H9 (cell line): ENCODE measurements at regions not wholly inside any gene's neighbourhood (a gene's known extent, or its start where the extent isn't known, plus 50 kb on each side); places are given as distances from the start of the nearest gene placed in this dataset.

ENCODE experiments used
- DNase-seq: peaks from one replicate; pipeline ENCODE4 v3.0.0-alpha.2; 2017
- H2AFZ ChIP-seq: one replicate; pipeline ENCODE4 v1.6.1; 2013; ENCODE audit warnings: mild to moderate bottlenecking, low read length, control low read depth, moderate library complexity
- H2AK5ac ChIP-seq: 2 replicates; pipeline ENCODE4 v1.6.1; 2013; ENCODE audit warnings: low read length, control low read depth, mixed read lengths; ENCODE audit not compliant: insufficient read length
- H2BK120ac ChIP-seq: one replicate; pipeline ENCODE4 v1.6.1; 2013; ENCODE audit warnings: low read depth, mild to moderate bottlenecking, low read length, control low read depth, inconsistent platforms; ENCODE audit not compliant: poor library complexity, severe bottlenecking
- H2BK12ac ChIP-seq: 2 replicates; pipeline ENCODE4 v1.6.1; 2013; ENCODE audit warnings: low read length, control low read depth, mixed read lengths, low read depth; ENCODE audit not compliant: insufficient read length
- H2BK15ac ChIP-seq: 2 replicates; pipeline ENCODE4 v1.6.1; 2013; ENCODE audit warnings: low read depth, low read length, control low read depth
- H2BK20ac ChIP-seq: one replicate; pipeline ENCODE4 v1.6.1; 2013; ENCODE audit warnings: low read depth, mild to moderate bottlenecking, low read length, control low read depth, inconsistent platforms; ENCODE audit not compliant: poor library complexity, severe bottlenecking
- H2BK5ac ChIP-seq: 2 replicates; pipeline ENCODE4 v1.6.1; 2013; ENCODE audit warnings: low read length, control low read depth, mixed read lengths; ENCODE audit not compliant: insufficient read length
- H3K14ac ChIP-seq: 2 replicates; pipeline ENCODE4 v1.6.1; 2013; ENCODE audit warnings: low read length, control low read depth; ENCODE audit not compliant: insufficient read depth
- H3K18ac ChIP-seq: 2 replicates; pipeline ENCODE4 v1.6.1; 2013; ENCODE audit warnings: low read depth, mild to moderate bottlenecking, mixed read lengths, low read length, control low read depth; ENCODE audit not compliant: insufficient read length
- H3K23ac ChIP-seq: 2 replicates; pipeline ENCODE4 v1.6.1; 2013; ENCODE audit warnings: low read length, control low read depth, mixed read lengths, low read depth; ENCODE audit not compliant: insufficient read length
- H3K23me2 ChIP-seq: 2 replicates; pipeline ENCODE4 v1.6.1; 2013; ENCODE audit warnings: low read depth, mild to moderate bottlenecking, mixed read lengths, low read length, control low read depth; ENCODE audit not compliant: insufficient read length, poor library complexity, severe bottlenecking
- H3K27ac ChIP-seq: 2 replicates; pipeline ENCODE4 v1.5.1; 2013; ENCODE audit warnings: low read length, control low read depth, mixed read lengths, low read depth; ENCODE audit not compliant: insufficient read length
- H3K27me3 ChIP-seq: 2 replicates; pipeline ENCODE4 v1.6.1; 2013; ENCODE audit warnings: low read length, control low read depth, inconsistent platforms; ENCODE audit not compliant: insufficient read depth
- H3K4ac ChIP-seq: 2 replicates; pipeline ENCODE4 v1.6.1; 2013; ENCODE audit warnings: low read depth, mild to moderate bottlenecking, control low read depth, inconsistent platforms, low read length, moderate library complexity
- H3K4me1 ChIP-seq: 2 replicates; pipeline ENCODE4 v1.6.1; 2013; ENCODE audit warnings: low read length, control low read depth, inconsistent platforms; ENCODE audit not compliant: insufficient read depth
- H3K4me2 ChIP-seq: 2 replicates; pipeline ENCODE4 v1.6.1; 2013; ENCODE audit warnings: low read length, control low read depth, mixed read lengths; ENCODE audit not compliant: insufficient read length, insufficient read depth
- H3K56ac ChIP-seq: 2 replicates; pipeline ENCODE4 v1.6.1; 2013; ENCODE audit warnings: low read depth, mild to moderate bottlenecking, mixed read lengths, low read length, control low read depth; ENCODE audit not compliant: insufficient read length
- H3K79me1 ChIP-seq: 2 replicates; pipeline ENCODE4 v1.6.1; 2013; ENCODE audit warnings: low read depth, mild to moderate bottlenecking, moderate library complexity, low read length, control low read depth, inconsistent platforms; ENCODE audit not compliant: insufficient read depth, poor library complexity, severe bottlenecking
- H3K79me2 ChIP-seq: 2 replicates; pipeline ENCODE4 v1.6.1; 2013; ENCODE audit warnings: low read length, control low read depth, inconsistent platforms; ENCODE audit not compliant: insufficient read depth
- H3K9ac ChIP-seq: 2 replicates; pipeline ENCODE4 v1.6.1; 2013; ENCODE audit warnings: low read length, control low read depth, mixed read lengths; ENCODE audit not compliant: insufficient read length; ENCODE audit errors: extremely low read depth
- H3K9me3 ChIP-seq: one replicate; pipeline ENCODE4 v1.6.1; 2013; ENCODE audit warnings: low read depth, low read length, inconsistent platforms; ENCODE audit not compliant: control insufficient read depth
- H3T11ph ChIP-seq: one replicate; pipeline ENCODE4 v1.6.1; 2013; ENCODE audit warnings: mild to moderate bottlenecking, low read length, control low read depth, inconsistent platforms
- H4K20me1 ChIP-seq: one replicate; pipeline ENCODE4 v1.6.1; 2013; ENCODE audit not compliant: control insufficient read depth, insufficient read length, insufficient read depth
- H4K5ac ChIP-seq: 2 replicates; pipeline ENCODE4 v1.6.1; 2013; ENCODE audit warnings: low read depth, mild to moderate bottlenecking, mixed read lengths, low read length, control low read depth; ENCODE audit not compliant: insufficient read length
- H4K8ac ChIP-seq: replicated peaks from 2 replicates; pipeline ENCODE4 v1.6.1; 2013; ENCODE audit warnings: low read length, control low read depth, mixed read lengths, low read depth; ENCODE audit not compliant: insufficient read length
- H4K91ac ChIP-seq: 2 replicates; pipeline ENCODE4 v1.6.1; 2013; ENCODE audit warnings: low read depth, mild to moderate bottlenecking, moderate library complexity, mixed read lengths, low read length, control low read depth; ENCODE audit not compliant: insufficient read length
- H3K27ac Mint-ChIP-seq, 3 experiments: 2 replicates in 2 of 3; 3 replicates in 1 of 3; pipeline ENCODE4 v1.8.0; 2020 to 2021; ENCODE audit warnings: mixed read lengths in 3 of 3, mild to moderate bottlenecking in 1 of 3, moderate library complexity in 1 of 3
- H3K27me3 Mint-ChIP-seq: 2 replicates; pipeline ENCODE4 v1.8.0; 2021; ENCODE audit warnings: low read depth, mild to moderate bottlenecking, moderate library complexity, mixed read lengths
- H3K36me3 Mint-ChIP-seq, 3 experiments: 2 replicates in 2 of 3; 3 replicates in 1 of 3; pipeline ENCODE4 v1.8.0; 2020 to 2021; ENCODE audit warnings: low read depth in 3 of 3, mixed read lengths in 3 of 3; ENCODE audit not compliant: insufficient read depth in 1 of 3
- H3K4me1 Mint-ChIP-seq, 2 experiments: 2 replicates each; pipeline ENCODE4 v1.8.0; 2020; ENCODE audit warnings: mixed read lengths in 2 of 2
- H3K4me3 Mint-ChIP-seq, 2 experiments: 2 replicates in 1 of 2; 3 replicates in 1 of 2; pipeline ENCODE4 v1.8.0; 2020 to 2021; ENCODE audit warnings: mild to moderate bottlenecking in 2 of 2, mixed read lengths in 2 of 2, moderate library complexity in 1 of 2
- H3K9me3 Mint-ChIP-seq, 2 experiments: 2 replicates in 1 of 2; 3 replicates in 1 of 2; pipeline ENCODE4 v1.8.0; 2020; ENCODE audit warnings: mild to moderate bottlenecking in 2 of 2, mixed read lengths in 2 of 2, moderate library complexity in 1 of 2
- CTCF ChIP-seq: fragments of 200-600 bp; sonication (generic); conservative IDR thresholded peaks from 3 replicates; pipeline ENCODE4 v1.8.0; 2021; ENCODE audit warnings: antibody characterized with exemption, mild to moderate bottlenecking
- WGBS: extraction: QIAGEN DNeasy Blood & Tissue Kit; methylation state at CpG from one replicate; pipeline ENCODE4 v1.1.7; 2013; ENCODE audit warnings: missing lambda C conversion rate, low lambda C conversion rate, mixed read lengths; ENCODE audit not compliant: insufficient read length; ENCODE audit errors: extremely low coverage; 5-methylcytosine and 5-hydroxymethylcytosine counted together

- Histone ChIP-seq H3K79me2 (no peaks in the 10 kb centered on the region), H4K20me1 (no peaks in the 10 kb centered on the region), H3K23me2 (no peaks in the 10 kb centered on the region), H3K56ac (no peak overlapping the region), H3K79me1 (no peaks in the 10 kb centered on the region), H4K8ac (no peak overlapping the region), H3K14ac (no peak overlapping the region), H2AK5ac (no peak overlapping the region), H3K4me2 (no peak overlapping the region), H2AFZ (no peak overlapping the region), H3K9ac (no peak overlapping the region), H2BK15ac (no peak overlapping the region), H4K91ac (no peak overlapping the region), H3K4ac (no peak overlapping the region), H4K5ac (no peak overlapping the region), H2BK12ac (no peak overlapping the region), H3K27me3 (no peaks in the 10 kb centered on the region), H3K18ac (no peak overlapping the region), H2BK5ac (no peak overlapping the region), H3K23ac (no peak overlapping the region), H3K9me3 (no peaks in the 10 kb centered on the region), H2BK120ac (no peak overlapping the region), H3K4me1 (no peaks in the 10 kb centered on the region), H3T11ph (no peak overlapping the region), H3K27ac (no peak overlapping the region), H2BK20ac (no peak overlapping the region)
- no peaks in the 10 kb centered on the region for H3K9me3 Mint-ChIP-seq
- no peaks in the 10 kb centered on the region for H3K36me3 Mint-ChIP-seq
- H3K4me3 Mint-ChIP-seq = no peak overlapping the region
- DNase-seq = no peak
- peaks cover 0 to 4% of the 10 kb centered on the region in 2 experiments; a peak in 1 of 4 replicates for H3K4me1 Mint-ChIP-seq
- H3K27ac Mint-ChIP-seq = no peak overlapping the region
- no peak for TF ChIP-seq CTCF
- whole genome bisulfite sequencing = no CpG with 5 or more reads among the region's 9 CpGs
- H3K27me3 Mint-ChIP-seq = no peaks in the 10 kb centered on the region
Measured at GRCh38 chr18:25597476-25597875, 245.5 kb upstream of the ZNF521 start.
